Dermis microvascular lymphatic vessel endothelial cell (primary cell): ENCODE measurements at regions not wholly inside any gene's neighbourhood (a gene's known extent, or its start where the extent isn't known, plus 50 kb on each side); places are given as distances from the start of the nearest gene placed in this dataset.

Experiments used
- DNase-seq, 2 donors: peaks; one replicate each; pipeline versions ENCODE4 v3.0.0 to v3.0.0-alpha.2; 2010; ENCODE audit warnings: low read depth in 2 of 2

- no peak for DNase-seq
These were observed 173.1 kb downstream of the NECTIN3 start for GRCh38 chr3:111244760-111245159.

- peak; percentile 1 to 58 for DNase-seq
These were observed 175.5 kb downstream of the NECTIN3 start for GRCh38 chr3:111246967-111247760.

GRCh38 chr3:111248406-111248805 lies 176.8 kb downstream of the NECTIN3 start:
- no peak for DNase-seq

GRCh38 chr3:111249421-111249820 lies 177.8 kb downstream of the NECTIN3 start:
- DNase-seq, result no peak

GRCh38 chr3:111252779-111253178 lies 181.2 kb downstream of the NECTIN3 start:
- DNase-seq, result peak in 1 of 2 donors; percentile 13

GRCh38 chr3:111253733-111254132 lies 182.1 kb downstream of the NECTIN3 start:
- no peak for DNase-seq

GRCh38 chr3:111260878-111261277 lies 189.3 kb downstream of the NECTIN3 start:
- no peak for DNase-seq

GRCh38 chr3:111269777-111270176 lies 198.2 kb downstream of the NECTIN3 start:
- DNase-seq, result no peak

GRCh38 chr3:111277226-111277625 lies 205.6 kb downstream of the NECTIN3 start:
- DNase-seq, result no peak

- DNase-seq, result no peak
These were observed 207.3 kb downstream of the NECTIN3 start for GRCh38 chr3:111278959-111279358.

GRCh38 chr3:111282024-111282423 lies 210.4 kb downstream of the NECTIN3 start:
- DNase-seq, result no peak

- DNase-seq, result no peak
These were observed 211.5 kb downstream of the NECTIN3 start for GRCh38 chr3:111283165-111283564.

- no peak for DNase-seq
These were observed 213.0 kb downstream of the NECTIN3 start for GRCh38 chr3:111284503-111285183.

- no peak for DNase-seq
These were observed 213.5 kb downstream of the NECTIN3 start for GRCh38 chr3:111285184-111285538.

GRCh38 chr3:111285694-111286093 lies 214.1 kb downstream of the NECTIN3 start:
- no peak for DNase-seq

GRCh38 chr3:111286746-111287145 lies 215.1 kb downstream of the NECTIN3 start:
- DNase-seq, result no peak

GRCh38 chr3:111292117-111292516 lies 220.5 kb downstream of the NECTIN3 start:
- no peak for DNase-seq

GRCh38 chr3:111299192-111299615 lies 227.6 kb downstream of the NECTIN3 start:
- DNase-seq, result no peak

GRCh38 chr3:111301238-111301798 lies 229.7 kb downstream of the NECTIN3 start:
- DNase-seq, result no peak

GRCh38 chr3:111302063-111302462 lies 230.4 kb downstream of the NECTIN3 start:
- no peak for DNase-seq

- DNase-seq, result no peak
These were observed 232.1 kb downstream of the NECTIN3 start for GRCh38 chr3:111303760-111304159.

- no peak for DNase-seq
These were observed 234.3 kb upstream of the CD96 start for GRCh38 chr3:111307676-111308075.

- DNase-seq, result no peak
These were observed 230.9 kb upstream of the CD96 start for GRCh38 chr3:111311126-111311525.
